Head of caudate nucleus (tissue), 42 donors: ENCODE measurements at regions not wholly inside any gene's neighbourhood (a gene's known extent, or its start where the extent isn't known, plus 50 kb on each side); places are given as distances from the start of the nearest gene placed in this dataset.

Experiments used
- DNase-seq, 42 donors: peaks; one replicate each; pipeline versions ENCODE4 v3.0.0 to v3.0.0-alpha.2; 2020 to 2021; ENCODE audit warnings: mixed read lengths in 7 of 42
- intact Hi-C: fragments of 100-400 bp; cut with DNase I; formaldehyde crosslinking; loops from one replicate; pipeline ENCODE4 v1.15.0; 2022

- intact Hi-C loops: no loop called here
- DNase-seq: no peak
Measured at GRCh38 chr20:24896984-24897383, 52.1 kb upstream of the CST7 start.

GRCh38 chr20:24897974-24898373 lies 51.1 kb upstream of the CST7 start:
- intact Hi-C loops: no loop called here
- DNase-seq: no peak

- intact Hi-C loops: no loop called here
- no peak for DNase-seq
Measured at GRCh38 chr20:24899153-24899552, 49.9 kb upstream of the CST7 start.
